OCI-LY1 (cell line): ENCODE measurements at regions not wholly inside any gene's neighbourhood (a gene's known extent, or its start where the extent isn't known, plus 50 kb on each side); places are given as distances from the start of the nearest gene placed in this dataset.

Source experiments
- H2AFZ ChIP-seq: fragments of 200-600 bp; sonication (generic), shearing (Covaris generic); 2 replicates; pipeline ENCODE4 v1.6.0; 2014; ENCODE audit warnings: antibody characterized with exemption, mild to moderate bottlenecking, low read length
- H3F3A ChIP-seq: fragments of 200-600 bp; sonication (generic), shearing (Covaris generic); 2 replicates; pipeline ENCODE4 v1.6.0; 2014; ENCODE audit warnings: mild to moderate bottlenecking, antibody characterized with exemption, low read length, moderate library complexity; ENCODE audit not compliant: insufficient read depth
- H3K27ac ChIP-seq: fragments of 200-600 bp; sonication (generic); 2 replicates; pipeline ENCODE4 v1.5.1; 2014; ENCODE audit warnings: low read length, mixed run types, mild to moderate bottlenecking, low read depth; ENCODE audit not compliant: poor library complexity, severe bottlenecking
- H3K27me3 ChIP-seq: fragments of 200-600 bp; sonication (generic); 2 replicates; pipeline ENCODE4 v1.6.0; 2014; ENCODE audit warnings: antibody characterized with exemption, mild to moderate bottlenecking, low read length, moderate library complexity; ENCODE audit not compliant: insufficient read depth
- H3K36me3 ChIP-seq: fragments of 200-600 bp; sonication (generic); 2 replicates; pipeline ENCODE4 v1.6.1; 2014; ENCODE audit warnings: mild to moderate bottlenecking, antibody characterized with exemption, low read length, moderate library complexity, mixed read lengths; ENCODE audit not compliant: insufficient read depth
- H3K4me1 ChIP-seq: fragments of 200-600 bp; sonication (generic); 2 replicates; pipeline ENCODE4 v1.5.1; 2014; ENCODE audit warnings: mild to moderate bottlenecking, low read length, moderate library complexity; ENCODE audit not compliant: insufficient read depth, severe bottlenecking
- H3K4me2 ChIP-seq: fragments of 200-600 bp; sonication (generic), shearing (Covaris generic); 2 replicates; pipeline ENCODE4 v1.6.1; 2014; ENCODE audit warnings: low read length
- H3K4me3 ChIP-seq: fragments of 200-600 bp; sonication (generic); 2 replicates; pipeline ENCODE4 v1.5.1; 2014; ENCODE audit warnings: low read length, low read depth, mild to moderate bottlenecking, mixed read lengths; ENCODE audit not compliant: poor library complexity, severe bottlenecking
- H3K79me2 ChIP-seq: fragments of 200-600 bp; shearing (Covaris generic); 2 replicates; pipeline ENCODE4 v1.6.1; 2016; ENCODE audit warnings: mixed run types, low read length, mixed read lengths; ENCODE audit not compliant: insufficient read depth
- H3K9ac ChIP-seq: fragments of 200-600 bp; sonication (generic), shearing (Covaris generic); 2 replicates; pipeline ENCODE4 v1.6.1; 2014; ENCODE audit warnings: mild to moderate bottlenecking, low read length, mixed read lengths
- H3K9me2 ChIP-seq: fragments of 200-600 bp; sonication (generic), shearing (Covaris generic); 2 replicates; pipeline ENCODE4 v1.6.1; 2014; ENCODE audit warnings: low read depth, mild to moderate bottlenecking, low read length, mixed read lengths
- H3K9me3 ChIP-seq: fragments of 200-600 bp; shearing (Covaris generic); 2 replicates; pipeline ENCODE4 v1.6.1; 2014; ENCODE audit warnings: low read length, mixed read lengths
- H4K20me1 ChIP-seq: fragments of 200-600 bp; sonication (generic), shearing (Covaris generic); 2 replicates; pipeline ENCODE4 v1.6.0; 2016; ENCODE audit warnings: mild to moderate bottlenecking, low read length; ENCODE audit not compliant: insufficient read depth
- CTCF ChIP-seq: fragments of 200-600 bp; sonication (generic), shearing (Covaris generic); IDR thresholded peaks from 2 replicates; pipeline ENCODE4 v1.5.1; 2017; ENCODE audit warnings: mild to moderate bottlenecking, antibody characterized with exemption, low read length, moderate library complexity, mixed read lengths
- EZH2 ChIP-seq: fragments of 200-600 bp; sonication (generic), shearing (Covaris generic); IDR thresholded peaks from 2 replicates; pipeline ENCODE4 v1.8.0; 2017; ENCODE audit warnings: borderline replicate concordance, mixed run types, mild to moderate bottlenecking, antibody characterized with exemption, low read length, moderate library complexity, mixed read lengths

DNA sequence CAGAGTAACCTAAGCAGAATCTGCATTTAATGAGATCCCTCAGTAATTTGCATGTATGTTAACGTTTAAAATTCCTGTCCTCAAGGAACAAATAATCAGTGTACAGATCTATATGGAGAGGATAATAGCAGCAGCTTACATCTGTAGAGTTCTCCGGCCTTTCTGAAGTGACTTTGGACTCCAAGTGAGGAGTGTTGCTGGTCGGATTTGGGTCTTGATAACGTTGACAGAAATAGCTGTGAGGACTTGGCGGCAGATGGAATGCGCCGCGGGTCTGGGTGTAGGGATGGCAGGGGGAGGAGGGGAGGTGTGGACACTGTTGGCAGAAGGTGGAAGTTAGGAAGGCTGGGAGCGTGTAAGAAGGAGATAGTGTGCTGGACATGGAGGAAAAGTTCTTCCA is 170.9 kb upstream of the GATA6 start:
- Histone ChIP-seq H3K9me3 (no peaks in the 10 kb centered on the region), H2AFZ (no peak overlapping the region), H3K9me2 (no peaks in the 10 kb centered on the region), H3K36me3 (no peaks in the 10 kb centered on the region), H3K4me2 (no peak overlapping the region), H3K4me1 (no peaks in the 10 kb centered on the region), H3K27me3 (no peaks in the 10 kb centered on the region), H3K9ac (no peak overlapping the region), H3F3A (no peaks in the 10 kb centered on the region), H3K79me2 (no peaks in the 10 kb centered on the region), H3K27ac (no peak overlapping the region), H3K4me3 (no peak overlapping the region), H4K20me1 (no peaks in the 10 kb centered on the region)
- TF ChIP-seq EZH2 (no peak), CTCF (no peak)

DNA sequence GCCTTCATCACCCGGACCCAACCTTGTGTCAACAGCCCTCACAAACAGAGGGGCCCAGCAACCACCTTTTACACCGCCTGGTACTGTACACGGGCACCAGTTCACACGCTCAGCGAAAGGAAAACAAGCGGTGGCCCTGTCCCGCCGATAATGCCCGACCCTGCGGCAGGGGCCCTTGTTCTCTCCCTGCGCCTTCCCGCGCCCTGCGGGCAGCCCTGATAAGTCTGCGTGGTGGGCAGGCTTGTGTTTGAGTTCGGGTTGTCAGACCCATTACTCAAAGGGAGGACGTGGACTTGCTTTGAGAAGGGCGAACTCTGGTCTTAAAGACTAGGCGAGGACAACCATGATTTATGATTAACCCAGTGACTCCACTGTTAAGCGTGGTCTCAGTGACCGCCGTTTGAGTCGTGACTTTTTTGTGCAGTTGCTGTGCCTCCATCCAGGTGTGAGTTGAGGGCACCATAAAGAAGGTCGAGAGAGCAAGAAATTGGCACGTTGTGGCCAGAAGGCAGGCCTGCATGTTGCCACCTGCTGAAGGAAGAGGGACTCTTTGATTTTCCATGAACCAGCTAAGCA is 167.4 kb upstream of the GATA6 start:
- no peak overlapping the region for H3K4me2 ChIP-seq
- H4K20me1 ChIP-seq, result no peaks in the 10 kb centered on the region
- H3K4me1 ChIP-seq, result no peaks in the 10 kb centered on the region
- H3K9me3 ChIP-seq, result no peaks in the 10 kb centered on the region
- no peak overlapping the region for H3K4me3 ChIP-seq
- H3K9ac ChIP-seq, result no peak overlapping the region
- no peaks in the 10 kb centered on the region for H3K27me3 ChIP-seq
- no peak overlapping the region for H2AFZ ChIP-seq
- H3K79me2 ChIP-seq, result no peaks in the 10 kb centered on the region
- no peaks in the 10 kb centered on the region for H3K9me2 ChIP-seq
- H3F3A ChIP-seq, result no peaks in the 10 kb centered on the region
- no peaks in the 10 kb centered on the region for H3K36me3 ChIP-seq
- no peak overlapping the region for H3K27ac ChIP-seq
- no peak for TF ChIP-seq EZH2
- no peak for TF ChIP-seq CTCF

DNA sequence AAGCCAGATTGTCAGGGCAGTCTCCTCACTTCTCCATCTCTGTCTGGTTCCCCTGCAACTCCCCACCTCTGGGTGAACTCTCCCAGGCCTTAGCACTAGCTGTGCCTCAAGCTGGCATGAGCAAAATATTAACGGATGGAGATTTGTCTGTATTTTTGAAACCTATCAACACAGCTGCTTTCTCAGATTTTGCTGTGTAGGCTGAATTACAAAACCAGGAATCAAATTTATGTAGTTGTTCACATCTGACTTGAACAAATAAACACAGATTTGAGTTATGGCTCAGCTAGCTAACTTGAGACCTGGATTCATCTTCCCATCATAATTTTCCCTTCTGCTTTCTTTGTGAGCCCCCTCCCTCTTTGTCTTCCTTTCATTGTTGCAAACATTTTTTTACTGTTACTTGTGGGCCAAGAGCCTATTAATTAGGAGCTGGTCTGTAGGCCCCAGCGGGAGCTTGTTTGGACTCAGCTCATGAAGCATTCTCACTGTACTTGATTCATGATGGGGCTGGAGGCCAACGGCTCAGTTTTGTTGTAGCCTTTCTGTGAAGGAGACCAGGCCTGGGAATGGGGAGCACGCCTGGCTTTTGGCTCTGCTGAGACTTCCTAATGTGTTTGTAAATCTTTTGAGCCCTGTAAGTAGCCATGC is 164.1 kb upstream of the GATA6 start:
- no peak overlapping the region for H3K4me2 ChIP-seq
- H3K4me1 ChIP-seq, result no peaks in the 10 kb centered on the region
- H3K27me3 ChIP-seq, result no peaks in the 10 kb centered on the region
- no peak overlapping the region for H2AFZ ChIP-seq
- H3K4me3 ChIP-seq, result no peak overlapping the region
- H4K20me1 ChIP-seq, result no peaks in the 10 kb centered on the region
- no peak overlapping the region for H3K27ac ChIP-seq
- no peaks in the 10 kb centered on the region for H3K9me3 ChIP-seq
- TF ChIP-seq CTCF (no peak), EZH2 (no peak)
- no peaks in the 10 kb centered on the region for H3K79me2 ChIP-seq
- H3K9me2 ChIP-seq, result no peaks in the 10 kb centered on the region
- H3F3A ChIP-seq, result no peaks in the 10 kb centered on the region
- H3K9ac ChIP-seq, result no peak overlapping the region
- H3K36me3 ChIP-seq, result no peaks in the 10 kb centered on the region
